B cell (primary cell): ENCODE measurements at regions not wholly inside any gene's neighbourhood (a gene's known extent, or its start where the extent isn't known, plus 50 kb on each side); places are given as distances from the start of the nearest gene placed in this dataset.
A peak's percentile ranks its signal among the peaks of the same experiment; 100 is the strongest.

Source experiments
- ATAC-seq: fragments of 200-7000 bp; cut with Tn5 transposase; one replicate; pipeline ENCODE4 v1.10.0; 2021; ENCODE audit warnings: low read depth, mild to moderate bottlenecking, moderate number of reproducible peaks, moderate library complexity
- CTCF ChIA-PET: fragments of 350-600 bp; sonication (Branson Sonifier 250); formaldehyde crosslinking; loops from one replicate; lab custom pipeline; 2021; ENCODE audit warnings: antibody characterized with exemption, inconsistent platforms; lab: Charles Lee
- POLR2A ChIA-PET: fragments of 350-600 bp; sonication (Branson Sonifier 250); formaldehyde crosslinking; loops from one replicate; lab custom pipeline; 2021; ENCODE audit warnings: antibody characterized with exemption; lab: Charles Lee
- DNase-seq: peaks from one replicate; pipeline ENCODE4 v3.0.0; 2013
- H2AFZ ChIP-seq: 2 replicates; pipeline ENCODE4 v1.6.1; 2012; ENCODE audit warnings: mild to moderate bottlenecking, low read depth, low read length; ENCODE audit not compliant: insufficient read depth, poor library complexity, severe bottlenecking
- H3K27ac ChIP-seq, 2 donors: 1 replicate in 1 of 2; 2 replicates in 1 of 2; pipeline ENCODE4 v1.5.1; 2012 to 2013; ENCODE audit warnings: low read length in 2 of 2, mild to moderate bottlenecking in 2 of 2, moderate library complexity in 1 of 2
- H3K27me3 ChIP-seq, 4 experiments: fragments of 200-600 bp in 1 of 4; sonication (generic) in 1 of 4; replicated peaks in 1 of 4; 1 replicate in 2 of 4; 2 replicates in 2 of 4; pipeline versions ENCODE4 v1.6.1 to v1.7.0; 2013 to 2016; ENCODE audit warnings: low read length in 3 of 4, mild to moderate bottlenecking in 2 of 4, mixed read lengths in 1 of 4, moderate library complexity in 1 of 4; ENCODE audit not compliant: insufficient read depth in 4 of 4, control insufficient read depth in 3 of 4; ENCODE audit errors: control extremely low read depth in 1 of 4
- H3K36me3 ChIP-seq, 2 experiments: replicated peaks in 1 of 2; 1 replicate in 1 of 2; 2 replicates in 1 of 2; pipeline versions ENCODE4 v1.6.1 to v1.7.1; 2013; ENCODE audit warnings: low read length in 1 of 2; ENCODE audit not compliant: insufficient read depth in 2 of 2, control insufficient read depth in 1 of 2; ENCODE audit errors: control extremely low read depth in 1 of 2, extremely low read depth in 1 of 2
- H3K4me1 ChIP-seq, 2 donors: fragments of 200-600 bp in 1 of 2; sonication (generic) in 1 of 2; 1 replicate in 1 of 2; 2 replicates in 1 of 2; pipeline versions ENCODE4 v1.5.1 to v1.6.1; 2013 to 2017; ENCODE audit warnings: low read length in 2 of 2; ENCODE audit not compliant: control insufficient read depth in 2 of 2, insufficient read depth in 2 of 2
- H3K4me2 ChIP-seq: replicated peaks from 2 replicates; pipeline ENCODE3; 2012; ENCODE audit warnings: mild to moderate bottlenecking, low read depth, low read length; ENCODE audit not compliant: poor library complexity, severe bottlenecking
- H3K4me3 ChIP-seq, 5 experiments: fragments of 200-600 bp in 1 of 5; sonication (generic) in 1 of 5; 1 replicate in 3 of 5; 2 replicates in 2 of 5; pipeline versions ENCODE4 v1.5.1 to v1.7.0; 2011 to 2016; ENCODE audit warnings: low read length in 4 of 5, mild to moderate bottlenecking in 4 of 5, low read depth in 2 of 5, control low read depth in 1 of 5, moderate library complexity in 1 of 5; ENCODE audit not compliant: insufficient read depth in 1 of 5; ENCODE audit errors: control extremely low read depth in 1 of 5, extremely low read depth in 1 of 5
- H3K79me2 ChIP-seq: fragments of 200-600 bp; sonication (generic); one replicate; pipeline ENCODE4 v1.6.0; 2016; ENCODE audit warnings: low read length; ENCODE audit not compliant: control insufficient read depth, insufficient read depth
- H3K9ac ChIP-seq: fragments of 200-600 bp; sonication (generic); 2 replicates; pipeline ENCODE4 v1.6.1; 2017; ENCODE audit warnings: mild to moderate bottlenecking, low read length, moderate library complexity
- H3K9me3 ChIP-seq, 3 donors: one replicate each; pipeline versions ENCODE4 v1.6.1 to v1.7.1; 2013; ENCODE audit warnings: low read length in 2 of 3; ENCODE audit not compliant: control insufficient read depth in 2 of 3, insufficient read depth in 1 of 3; ENCODE audit errors: control extremely low read depth in 1 of 3
- H4K20me1 ChIP-seq: 2 replicates; pipeline ENCODE4 v1.6.0; 2012; ENCODE audit warnings: mild to moderate bottlenecking, low read length; ENCODE audit not compliant: insufficient read depth, control insufficient read depth, poor library complexity, severe bottlenecking
- H3K27ac Mint-ChIP-seq: one replicate; pipeline ENCODE4 v1.8.0; 2021; ENCODE audit warnings: mixed read lengths
- H3K27me3 Mint-ChIP-seq: one replicate; pipeline ENCODE4 v1.8.0; 2021; ENCODE audit warnings: mixed read lengths
- H3K4me1 Mint-ChIP-seq: one replicate; pipeline ENCODE4 v1.8.0; 2021; ENCODE audit warnings: mixed read lengths
- H3K4me3 Mint-ChIP-seq: one replicate; pipeline ENCODE4 v1.8.0; 2021; ENCODE audit warnings: mixed read lengths
- H3K9me3 Mint-ChIP-seq: one replicate; pipeline ENCODE4 v1.8.0; 2022; ENCODE audit warnings: mixed read lengths; ENCODE audit not compliant: insufficient read depth
- CTCF ChIP-seq: fragments of 200-600 bp; IDR thresholded peaks from one replicate; pipeline ENCODE4 v1.8.0; 2022; ENCODE audit warnings: antibody characterized with exemption, mild to moderate bottlenecking
- EZH2 ChIP-seq: IDR thresholded peaks from 2 replicates; pipeline ENCODE4 v1.6.1; 2012; ENCODE audit warnings: borderline replicate concordance, low read depth, mild to moderate bottlenecking, moderate library complexity, low read length; ENCODE audit not compliant: insufficient read depth, poor library complexity, severe bottlenecking
- WGBS: methylation state at CpG from one replicate; pipeline ENCODE4 v1.1.5; 2013; ENCODE audit warnings: missing lambda C conversion rate; ENCODE audit not compliant: insufficient coverage; 5-methylcytosine and 5-hydroxymethylcytosine counted together
- intact Hi-C: fragments of 100-400 bp; cut with micrococcal nuclease; formaldehyde crosslinking; loops from one replicate; pipeline ENCODE4 v1.10.0; 2022

DNA sequence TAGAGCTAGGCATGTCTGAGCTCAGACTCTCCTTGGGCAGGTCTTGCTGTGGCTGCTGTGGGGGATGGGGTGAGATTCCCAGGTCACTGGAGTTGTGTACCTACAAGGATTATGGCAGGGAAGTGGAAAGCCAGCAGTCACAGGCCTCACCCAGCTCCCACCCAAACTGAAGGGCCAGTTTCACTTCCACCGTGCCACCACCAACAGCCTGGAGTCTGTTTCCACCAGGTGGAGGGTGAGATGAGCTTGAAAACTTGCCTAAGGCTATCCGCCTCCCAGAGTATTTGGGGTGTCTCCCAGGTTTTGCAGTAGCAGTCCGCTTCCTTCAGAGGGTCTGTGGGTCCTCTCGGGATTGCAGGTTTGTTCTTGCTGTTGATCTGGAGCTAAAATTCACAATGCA, 327.7 kb downstream of the PTPRC start:
- Histone ChIP-seq H3K4me1 (peaks cover 0 to 8% of the 10 kb centered on the region in 2 donors), H3K9me3 (peaks cover 0 to 2% (median 0%) of the 10 kb centered on the region in 3 donors), H3K36me3 (no peaks in the 10 kb centered on the region), H3K79me2 (no peaks in the 10 kb centered on the region), H2AFZ (no peak overlapping the region), H4K20me1 (no peaks in the 10 kb centered on the region), H3K4me3 (no peak overlapping the region), H3K27me3 (no peaks in the 10 kb centered on the region), H3K4me2 (peak overlapping the region; percentile 14), H3K27ac (no peak overlapping the region), H3K9ac (no peak overlapping the region)
- CTCF ChIA-PET: no interaction called here
- Mint-ChIP-seq H3K4me3 (peak overlapping the region; percentile 32), H3K27me3 (no peaks in the 10 kb centered on the region), H3K27ac (no peak overlapping the region), H3K9me3 (no peaks in the 10 kb centered on the region), H3K4me1 (peaks cover 5% of the 10 kb centered on the region)
- intact Hi-C loops: no loop called here
- POLR2A ChIA-PET: no interaction called here
- DNase-seq (peak; percentile 12), ATAC-seq (no peak)
- 67% methylated on average over 3 of the region's 4 CpGs for WGBS
- no peak for TF ChIP-seq EZH2
- TF ChIP-seq CTCF: no peak

GRCh38 chr1:198967566-198967965, 328.7 kb downstream of the PTPRC start:
- Histone ChIP-seq H3K4me2 (no peak overlapping the region), H3K9me3 (peaks cover 0 to 1% (median 0%) of the 10 kb centered on the region in 3 donors), H3K9ac (no peak overlapping the region), H3K27ac (no peak overlapping the region), H3K36me3 (no peaks in the 10 kb centered on the region), H2AFZ (no peak overlapping the region), H3K79me2 (no peaks in the 10 kb centered on the region), H3K27me3 (no peaks in the 10 kb centered on the region), H3K4me1 (peaks cover 0 to 8% of the 10 kb centered on the region in 2 donors), H3K4me3 (no peak overlapping the region), H4K20me1 (no peaks in the 10 kb centered on the region)
- Mint-ChIP-seq H3K4me1 (peaks cover 5% of the 10 kb centered on the region), H3K9me3 (no peaks in the 10 kb centered on the region), H3K27me3 (no peaks in the 10 kb centered on the region), H3K4me3 (no peak overlapping the region), H3K27ac (no peak overlapping the region)
- no peak for TF ChIP-seq EZH2
- no peak for TF ChIP-seq CTCF
- intact Hi-C loops: no loop called here
- ChIA-PET CTCF (no interaction called here), POLR2A (no interaction called here)
- ATAC-seq: no peak
- no peak for DNase-seq
